ENCODE measurements at regions not wholly inside any gene's neighbourhood (a gene's known extent, or its start where the extent isn't known, plus 50 kb on each side); places are given as distances from the start of the nearest gene placed in this dataset.

DNA sequence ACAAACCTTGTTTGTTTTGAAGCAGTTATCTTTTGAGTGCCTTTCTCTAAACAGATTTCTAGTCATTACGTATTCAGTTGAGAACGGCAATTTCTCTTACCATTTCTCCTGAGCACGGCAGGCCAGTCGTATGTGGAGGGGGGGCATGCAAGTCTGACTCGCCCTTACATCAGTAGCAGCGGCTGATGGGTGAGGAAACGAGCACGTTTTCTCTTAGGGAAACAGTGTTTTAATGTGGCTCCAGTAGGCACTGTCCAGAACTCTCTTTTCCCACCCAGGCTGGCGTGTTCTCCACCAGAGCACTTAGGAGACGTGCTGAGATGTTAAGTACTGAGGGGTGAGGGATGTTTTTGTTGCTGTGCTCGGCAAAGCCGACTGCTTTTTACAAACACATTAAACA is 240.5 kb downstream of the STIM2 start:
- no peaks in the 10 kb centered on the region for H3K27me3 ChIP-seq
- no peaks in the 10 kb centered on the region for H3K4me1 ChIP-seq
- TF ChIP-seq, protein P1, sequence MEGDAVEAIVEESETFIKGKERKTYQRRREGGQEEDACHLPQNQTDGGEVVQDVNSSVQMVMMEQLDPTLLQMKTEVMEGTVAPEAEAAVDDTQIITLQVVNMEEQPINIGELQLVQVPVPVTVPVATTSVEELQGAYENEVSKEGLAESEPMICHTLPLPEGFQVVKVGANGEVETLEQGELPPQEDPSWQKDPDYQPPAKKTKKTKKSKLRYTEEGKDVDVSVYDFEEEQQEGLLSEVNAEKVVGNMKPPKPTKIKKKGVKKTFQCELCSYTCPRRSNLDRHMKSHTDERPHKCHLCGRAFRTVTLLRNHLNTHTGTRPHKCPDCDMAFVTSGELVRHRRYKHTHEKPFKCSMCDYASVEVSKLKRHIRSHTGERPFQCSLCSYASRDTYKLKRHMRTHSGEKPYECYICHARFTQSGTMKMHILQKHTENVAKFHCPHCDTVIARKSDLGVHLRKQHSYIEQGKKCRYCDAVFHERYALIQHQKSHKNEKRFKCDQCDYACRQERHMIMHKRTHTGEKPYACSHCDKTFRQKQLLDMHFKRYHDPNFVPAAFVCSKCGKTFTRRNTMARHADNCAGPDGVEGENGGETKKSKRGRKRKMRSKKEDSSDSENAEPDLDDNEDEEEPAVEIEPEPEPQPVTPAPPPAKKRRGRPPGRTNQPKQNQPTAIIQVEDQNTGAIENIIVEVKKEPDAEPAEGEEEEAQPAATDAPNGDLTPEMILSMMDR (IDR thresholded peaks at IDR 0.05) = no peak
- TF ChIP-seq POLR2A (IDR thresholded peaks at IDR 0.05) = no peak
- no peak for TF ChIP-seq EP300 (IDR thresholded peaks at IDR 0.05)
- WGBS, 2 donors = 57 to 65% methylated on average over 12 of the region's 12 CpGs
- H3K36me3 ChIP-seq = no peaks in the 10 kb centered on the region
- H3K9me3 ChIP-seq = no peaks in the 10 kb centered on the region
- no peak overlapping the region for H3K4me3 ChIP-seq
- no peak overlapping the region for H3K27ac ChIP-seq
- no peak for DNase-seq (ENCODE audit: low spot score in 2 of 2)

DNA sequence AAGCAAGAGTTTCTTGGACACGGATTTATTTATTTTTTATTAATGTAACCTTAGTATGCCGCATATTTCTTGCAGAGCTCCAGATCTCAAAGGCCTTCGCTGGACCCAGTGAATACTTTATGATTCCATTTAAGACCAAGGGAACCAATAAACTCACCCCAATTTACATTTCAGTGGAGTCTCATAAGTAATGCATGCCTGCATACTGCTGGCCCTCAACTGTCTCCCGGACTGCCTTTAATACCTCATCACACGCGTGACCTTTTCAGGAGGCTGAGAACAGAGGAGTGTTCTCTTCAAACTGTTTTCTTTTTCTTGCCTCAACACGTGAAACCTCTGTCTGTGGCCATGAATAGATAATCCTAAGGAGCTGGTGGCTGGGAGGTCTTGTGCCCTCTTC is 240.9 kb downstream of the STIM2 start:
- no peaks in the 10 kb centered on the region for H3K4me1 ChIP-seq
- H3K27ac ChIP-seq = no peak overlapping the region
- no peaks in the 10 kb centered on the region for H3K36me3 ChIP-seq
- no peaks in the 10 kb centered on the region for H3K27me3 ChIP-seq
- H3K9me3 ChIP-seq = no peaks in the 10 kb centered on the region
- 64 to 70% methylated on average over 7 of the region's 7 CpGs for WGBS, 2 donors
- DNase-seq (ENCODE audit: low spot score in 2 of 2) = no peak
- no peak overlapping the region for H3K4me3 ChIP-seq
- TF ChIP-seq POLR2A (IDR thresholded peaks at IDR 0.05) (no peak), EP300 (IDR thresholded peaks at IDR 0.05) (no peak)

DNA sequence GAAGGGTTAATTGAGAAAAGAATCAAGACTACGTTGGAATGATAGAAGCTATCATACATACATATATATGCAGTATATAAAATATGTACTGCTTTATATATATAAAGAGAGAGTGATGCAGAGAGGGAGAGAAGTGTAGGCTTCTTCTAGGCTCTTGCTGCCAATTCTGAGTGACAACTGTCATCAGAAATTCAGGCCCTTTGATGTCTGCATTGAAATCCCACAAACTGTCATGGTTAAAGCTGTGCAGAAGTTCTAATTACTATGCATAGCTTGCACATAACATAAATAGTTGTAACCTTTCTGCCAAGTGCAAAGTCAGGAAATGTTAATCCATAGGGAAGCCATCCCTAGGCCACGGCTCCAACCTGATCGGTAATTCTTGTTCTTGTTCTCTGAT is 251.0 kb downstream of the STIM2 start:
- WGBS, 2 donors = 54 to 57% methylated on average over 3 of the region's 3 CpGs
- Histone ChIP-seq H3K9me3 (no peaks in the 10 kb centered on the region), H3K4me1 (no peaks in the 10 kb centered on the region), H3K27me3 (no peaks in the 10 kb centered on the region), H3K27ac (no peak overlapping the region), H3K36me3 (no peaks in the 10 kb centered on the region), H3K4me3 (no peak overlapping the region)
- no peak for DNase-seq (ENCODE audit: low spot score in 2 of 2)
- TF ChIP-seq POLR2A (IDR thresholded peaks at IDR 0.05) (no peak), EP300 (IDR thresholded peaks at IDR 0.05) (no peak)
- TF ChIP-seq, protein P1 (IDR thresholded peaks at IDR 0.05) = no peak

DNA sequence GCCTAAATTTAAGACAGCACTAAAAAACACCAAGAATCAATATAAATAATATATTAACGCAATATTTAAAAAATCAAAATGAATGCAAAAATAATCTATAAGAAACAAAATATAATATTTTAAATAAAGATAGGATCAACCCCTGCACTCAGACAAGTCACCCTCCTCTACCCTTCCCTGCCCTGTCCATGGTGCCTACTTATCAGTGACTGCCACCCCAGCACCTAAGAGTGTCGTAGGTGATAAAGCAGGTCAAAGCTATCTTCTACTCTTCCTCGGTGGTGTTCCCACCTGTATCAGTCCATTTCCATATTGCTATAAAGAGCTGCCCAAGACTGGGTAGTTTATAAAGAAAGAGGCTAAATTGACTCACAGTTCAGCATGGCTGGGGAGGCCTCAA is 251.9 kb downstream of the STIM2 start:
- 94 to 98% methylated on average over 3 of the region's 3 CpGs for WGBS, 2 donors
- Histone ChIP-seq H3K4me3 (no peak overlapping the region), H3K9me3 (no peaks in the 10 kb centered on the region), H3K36me3 (no peaks in the 10 kb centered on the region), H3K27ac (no peak overlapping the region), H3K27me3 (no peaks in the 10 kb centered on the region), H3K4me1 (no peaks in the 10 kb centered on the region)
- TF ChIP-seq, protein P1 (IDR thresholded peaks at IDR 0.05) = no peak
- DNase-seq (ENCODE audit: low spot score in 2 of 2) = no peak

DNA sequence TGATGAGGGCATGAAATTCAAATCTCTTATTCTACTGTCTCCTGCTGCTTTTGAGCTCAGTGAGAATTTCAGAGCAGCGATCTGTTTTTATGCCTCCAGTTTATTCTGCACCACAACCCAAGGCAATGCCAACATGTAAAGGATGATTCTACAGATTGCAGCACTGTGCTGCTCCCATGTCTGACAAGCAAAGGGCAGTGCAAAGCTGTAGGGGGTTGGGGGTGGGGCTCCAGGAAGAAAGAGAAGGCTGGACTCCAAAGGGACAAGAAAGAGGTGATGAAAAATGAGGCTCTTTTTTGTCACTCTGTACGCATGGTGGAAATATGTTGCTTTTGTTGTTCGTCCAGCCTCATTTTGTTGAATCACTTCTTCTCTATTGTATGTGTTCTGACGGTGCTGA is 254.6 kb downstream of the STIM2 start:
- no peaks in the 10 kb centered on the region for H3K36me3 ChIP-seq
- H3K4me3 ChIP-seq = no peak overlapping the region
- WGBS, 2 donors = 73 to 88% methylated on average over 4 of the region's 4 CpGs
- H3K4me1 ChIP-seq = no peaks in the 10 kb centered on the region
- no peaks in the 10 kb centered on the region for H3K9me3 ChIP-seq
- no peak for TF ChIP-seq POLR2A (IDR thresholded peaks at IDR 0.05)
- TF ChIP-seq EP300 (IDR thresholded peaks at IDR 0.05) = no peak
- TF ChIP-seq, protein P1 (IDR thresholded peaks at IDR 0.05) = no peak
- DNase-seq (ENCODE audit: low spot score in 2 of 2) = no peak
- no peaks in the 10 kb centered on the region for H3K27me3 ChIP-seq
- no peak overlapping the region for H3K27ac ChIP-seq

DNA sequence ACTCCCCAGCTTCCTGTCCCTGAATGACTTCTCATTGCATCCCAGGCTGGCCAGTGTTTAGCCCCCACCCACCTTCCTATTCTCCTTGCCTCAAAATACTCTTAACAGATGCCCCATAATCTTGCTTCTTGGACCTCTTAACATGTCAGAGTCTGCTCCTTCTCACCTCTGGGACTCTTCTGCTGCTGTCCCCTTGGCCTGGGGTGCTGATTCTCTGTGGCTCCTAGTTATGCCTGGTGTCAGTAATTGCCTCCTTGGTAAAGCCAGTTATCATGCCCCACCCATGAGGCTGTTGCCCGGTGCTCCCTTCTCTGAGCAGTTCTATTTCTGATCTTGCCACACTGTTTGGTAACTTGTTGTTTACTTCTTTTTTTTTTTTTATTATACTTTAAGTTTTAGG is 256.8 kb downstream of the STIM2 start:
- no peaks in the 10 kb centered on the region for H3K4me1 ChIP-seq
- no peak for DNase-seq (ENCODE audit: low spot score in 2 of 2)
- H3K9me3 ChIP-seq = no peaks in the 10 kb centered on the region
- H3K36me3 ChIP-seq = no peaks in the 10 kb centered on the region
- no peak overlapping the region for H3K4me3 ChIP-seq
- no peak overlapping the region for H3K27ac ChIP-seq
- TF ChIP-seq POLR2A (IDR thresholded peaks at IDR 0.05) (no peak), EP300 (IDR thresholded peaks at IDR 0.05) (no peak)
- TF ChIP-seq, protein P1 (IDR thresholded peaks at IDR 0.05) = no peak
- 87 to 92% methylated on average over 1 of the region's 1 CpG for WGBS, 2 donors
- H3K27me3 ChIP-seq = no peaks in the 10 kb centered on the region

Measured in tibial nerve (tissue), 4 donors.